ENCODE measurements at regions not wholly inside any gene's neighbourhood (a gene's known extent, or its start where the extent isn't known, plus 50 kb on each side); places are given as distances from the start of the nearest gene placed in this dataset.

GRCh38 chr10:65394502-65395297 lies 1531.1 kb upstream of the LRRTM3 start:
- ATAC-seq = no peak
- Mint-ChIP-seq H3K4me3 (no peak overlapping the region), H3K36me3 (peaks cover 12% of the 10 kb centered on the region), H3K9me3 (peaks cover 19 to 24% of the 10 kb centered on the region in 2 donors), H3K27ac (no peak overlapping the region), H3K27me3 (ENCODE audit: low read depth in 2 of 2) (no peaks in the 10 kb centered on the region), H3K4me1 (no peaks in the 10 kb centered on the region)
- Histone ChIP-seq H3K4me1 (ENCODE audit: control insufficient read depth, insufficient read depth, low read length) (no peaks in the 10 kb centered on the region), H3K27me3 (ENCODE audit: control insufficient read depth, insufficient read depth, low read length) (no peaks in the 10 kb centered on the region), H3K27ac (ENCODE audit: low read length) (no peak overlapping the region), H3K4me3 (ENCODE audit: low read length) (no peak overlapping the region), H3K9me3 (ENCODE audit: control insufficient read depth, insufficient read depth, low read length) (no peaks in the 10 kb centered on the region), H3K36me3 (ENCODE audit: control insufficient read depth, insufficient read depth, low read length) (no peaks in the 10 kb centered on the region)
- no peak for DNase-seq
- no peak for TF ChIP-seq CTCF (IDR thresholded peaks at IDR 0.05)
- 73% methylated on average over 2 of the region's 2 CpGs for WGBS (ENCODE audit: insufficient coverage)
- intact Hi-C loops (cut with micrococcal nuclease) = no loop called here

- H3K27me3 Mint-ChIP-seq (ENCODE audit: low read depth in 2 of 2) = no peaks in the 10 kb centered on the region
- no peak overlapping the region for H3K4me3 Mint-ChIP-seq
- H3K36me3 ChIP-seq (ENCODE audit: control insufficient read depth, insufficient read depth, low read length) = no peaks in the 10 kb centered on the region
- H3K4me1 ChIP-seq (ENCODE audit: control insufficient read depth, insufficient read depth, low read length) = no peaks in the 10 kb centered on the region
- TF ChIP-seq CTCF (IDR thresholded peaks at IDR 0.05) = no peak
- H3K4me1 Mint-ChIP-seq = no peaks in the 10 kb centered on the region
- H3K27me3 ChIP-seq (ENCODE audit: control insufficient read depth, insufficient read depth, low read length) = no peaks in the 10 kb centered on the region
- H3K4me3 ChIP-seq (ENCODE audit: low read length) = no peak overlapping the region
- H3K9me3 Mint-ChIP-seq = peaks cover 21 to 26% of the 10 kb centered on the region in 2 donors
- no peak overlapping the region for H3K27ac Mint-ChIP-seq
- intact Hi-C loops (cut with micrococcal nuclease) = no loop called here
- no peak overlapping the region for H3K27ac ChIP-seq (ENCODE audit: low read length)
- DNase-seq (no peak), ATAC-seq (no peak)
- WGBS (ENCODE audit: insufficient coverage) = 73% methylated on average over 1 of the region's 2 CpGs
- H3K9me3 ChIP-seq (ENCODE audit: control insufficient read depth, insufficient read depth, low read length) = no peaks in the 10 kb centered on the region
- peaks cover 12% of the 10 kb centered on the region for H3K36me3 Mint-ChIP-seq
Observed at GRCh38 chr10:65395631-65396030, 1530.2 kb upstream of the LRRTM3 start.

- Histone ChIP-seq H3K27ac (ENCODE audit: low read length) (no peak overlapping the region), H3K4me1 (ENCODE audit: control insufficient read depth, insufficient read depth, low read length) (no peaks in the 10 kb centered on the region), H3K4me3 (ENCODE audit: low read length) (no peak overlapping the region), H3K27me3 (ENCODE audit: control insufficient read depth, insufficient read depth, low read length) (no peaks in the 10 kb centered on the region), H3K9me3 (ENCODE audit: control insufficient read depth, insufficient read depth, low read length) (no peaks in the 10 kb centered on the region), H3K36me3 (ENCODE audit: control insufficient read depth, insufficient read depth, low read length) (no peaks in the 10 kb centered on the region)
- 81% methylated on average over 3 of the region's 3 CpGs for WGBS (ENCODE audit: insufficient coverage)
- peaks cover 12% of the 10 kb centered on the region for H3K36me3 Mint-ChIP-seq
- ATAC-seq (no peak), DNase-seq (no peak)
- no peaks in the 10 kb centered on the region for H3K4me1 Mint-ChIP-seq
- TF ChIP-seq CTCF (IDR thresholded peaks at IDR 0.05) = no peak
- intact Hi-C loops (cut with micrococcal nuclease) = no loop called here
- H3K27me3 Mint-ChIP-seq (ENCODE audit: low read depth in 2 of 2) = no peaks in the 10 kb centered on the region
- peaks cover 23 to 26% of the 10 kb centered on the region in 2 donors for H3K9me3 Mint-ChIP-seq
- no peak overlapping the region for H3K27ac Mint-ChIP-seq
- H3K4me3 Mint-ChIP-seq = no peak overlapping the region
Observed at GRCh38 chr10:65396997-65397396, 1528.8 kb upstream of the LRRTM3 start.

- Histone ChIP-seq H3K36me3 (ENCODE audit: control insufficient read depth, insufficient read depth, low read length) (no peaks in the 10 kb centered on the region), H3K9me3 (ENCODE audit: control insufficient read depth, insufficient read depth, low read length) (peaks cover 4% of the 10 kb centered on the region), H3K27me3 (ENCODE audit: control insufficient read depth, insufficient read depth, low read length) (no peaks in the 10 kb centered on the region), H3K27ac (ENCODE audit: low read length) (no peak overlapping the region), H3K4me1 (ENCODE audit: control insufficient read depth, insufficient read depth, low read length) (no peaks in the 10 kb centered on the region), H3K4me3 (ENCODE audit: low read length) (no peak overlapping the region)
- ATAC-seq (no peak), DNase-seq (no peak)
- Mint-ChIP-seq H3K36me3 (no peaks in the 10 kb centered on the region), H3K4me3 (no peak overlapping the region), H3K4me1 (no peaks in the 10 kb centered on the region), H3K9me3 (peaks cover 9 to 20% of the 10 kb centered on the region in 2 donors), H3K27ac (no peak overlapping the region), H3K27me3 (ENCODE audit: low read depth in 2 of 2) (no peaks in the 10 kb centered on the region)
- 92% methylated on average over 2 of the region's 2 CpGs for WGBS (ENCODE audit: insufficient coverage)
- no peak for TF ChIP-seq CTCF (IDR thresholded peaks at IDR 0.05)
- intact Hi-C loops (cut with micrococcal nuclease) = no loop called here
Observed at GRCh38 chr10:65408401-65408800, 1517.4 kb upstream of the LRRTM3 start.

Measured in natural killer cell (primary cell).